GM23248 (cell line): ENCODE measurements at regions not wholly inside any gene's neighbourhood (a gene's known extent, or its start where the extent isn't known, plus 50 kb on each side); places are given as distances from the start of the nearest gene placed in this dataset.

Experiments
- DNase-seq: peaks from one replicate; pipeline ENCODE4 v3.0.0-alpha.2; 2015
- H2AFZ ChIP-seq: fragments of 200-600 bp; sonication (generic); 2 replicates; pipeline ENCODE4 v1.6.1; 2016; ENCODE audit warnings: antibody characterized with exemption
- H3F3A ChIP-seq: fragments of 200-600 bp; sonication (generic); 2 replicates; pipeline ENCODE4 v1.6.1; 2016; ENCODE audit warnings: mild to moderate bottlenecking, antibody characterized with exemption, mixed run types; ENCODE audit not compliant: insufficient read depth
- H3K27ac ChIP-seq: fragments of 200-600 bp; sonication (generic); 2 replicates; pipeline ENCODE4 v1.5.1; 2016; ENCODE audit warnings: mild to moderate bottlenecking
- H3K27me3 ChIP-seq: fragments of 200-600 bp; sonication (generic); replicated peaks from 2 replicates; pipeline ENCODE4 v1.6.1; 2016; ENCODE audit warnings: mild to moderate bottlenecking; ENCODE audit not compliant: insufficient read depth
- H3K36me3 ChIP-seq: fragments of 200-600 bp; sonication (generic); 2 replicates; pipeline ENCODE4 v1.6.1; 2016; ENCODE audit warnings: low read depth, mild to moderate bottlenecking
- H3K4me1 ChIP-seq: fragments of 200-600 bp; sonication (generic); 2 replicates; pipeline ENCODE4 v1.6.1; 2016; ENCODE audit warnings: mild to moderate bottlenecking; ENCODE audit not compliant: insufficient read depth
- H3K4me2 ChIP-seq: fragments of 200-600 bp; sonication (generic); one replicate; pipeline ENCODE4 v1.6.1; 2016; ENCODE audit warnings: mild to moderate bottlenecking; ENCODE audit not compliant: unreplicated experiment
- H3K4me3 ChIP-seq: fragments of 200-600 bp; sonication (generic); 2 replicates; pipeline ENCODE4 v1.5.1; 2016; ENCODE audit warnings: mild to moderate bottlenecking
- H3K79me2 ChIP-seq: fragments of 200-600 bp; sonication (generic); 2 replicates; pipeline ENCODE4 v1.6.1; 2016; ENCODE audit warnings: mild to moderate bottlenecking; ENCODE audit not compliant: insufficient read depth
- H3K9ac ChIP-seq: fragments of 200-600 bp; sonication (generic); 2 replicates; pipeline ENCODE4 v1.6.1; 2016; ENCODE audit warnings: mild to moderate bottlenecking
- H3K9me2 ChIP-seq: fragments of 200-600 bp; sonication (generic); 2 replicates; pipeline ENCODE4 v1.6.1; 2016; ENCODE audit warnings: mixed run types, mild to moderate bottlenecking, moderate library complexity; ENCODE audit not compliant: insufficient read depth
- H3K9me3 ChIP-seq: fragments of 200-600 bp; sonication (generic); one replicate; pipeline ENCODE4 v1.6.1; 2017; ENCODE audit warnings: low read depth
- H4K20me1 ChIP-seq: fragments of 200-600 bp; sonication (generic); 2 replicates; pipeline ENCODE4 v1.6.0; 2016; ENCODE audit not compliant: insufficient read depth
- EZH2 ChIP-seq: fragments of 200-600 bp; sonication (generic); IDR thresholded peaks from 2 replicates; pipeline ENCODE4 v1.6.1; 2018; ENCODE audit warnings: antibody characterized with exemption, mild to moderate bottlenecking; ENCODE audit not compliant: insufficient read depth, poor library complexity, severe bottlenecking
- EZH2phosphoT487 ChIP-seq: fragments of 200-600 bp; sonication (generic); IDR thresholded peaks from 2 replicates; pipeline ENCODE4 v1.6.1; 2018; ENCODE audit warnings: antibody characterized with exemption, moderate library complexity, mild to moderate bottlenecking, low read depth; ENCODE audit not compliant: insufficient read depth
- WGBS, 2 experiments: methylation state at CpG; one replicate each; pipeline ENCODE4 v1.1.6; 2015 to 2017; ENCODE audit warnings: low lambda C conversion rate in 2 of 2, low coverage in 1 of 2; ENCODE audit errors: missing lambda C conversion rate in 2 of 2; 5-methylcytosine and 5-hydroxymethylcytosine counted together
- in situ Hi-C: fragments of 300-500 bp; cut with MboI; formaldehyde crosslinking; loops from 2 replicates; pipeline ENCODE4 v1.15.0; 2020

DNA sequence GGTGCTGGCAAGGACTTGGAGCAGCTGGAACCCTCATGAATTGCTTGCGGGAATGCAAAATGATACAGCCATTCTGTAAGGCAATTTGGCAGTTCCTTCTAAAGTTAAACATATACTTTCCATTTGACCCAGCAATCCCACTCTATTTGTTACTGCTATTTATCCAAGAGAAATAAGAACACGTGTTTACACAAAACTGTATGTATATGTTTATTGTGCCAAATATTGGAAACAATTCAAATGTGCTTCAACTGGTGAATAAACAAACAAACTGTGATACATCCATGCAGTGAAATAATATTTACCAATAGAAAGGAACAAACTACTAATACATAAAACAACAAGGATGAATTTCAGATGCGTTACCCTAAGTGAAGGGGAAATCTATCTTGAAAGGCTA lies 60.0 kb upstream of the NTRK3 start:
- H4K20me1 ChIP-seq, result no peaks in the 10 kb centered on the region
- DNase-seq, result no peak
- TF ChIP-seq EZH2, result no peak
- TF ChIP-seq EZH2phosphoT487, result no peak
- no peaks in the 10 kb centered on the region for H3K79me2 ChIP-seq
- no peak overlapping the region for H3K4me2 ChIP-seq
- no peak overlapping the region for H3K4me3 ChIP-seq
- H2AFZ ChIP-seq, result no peak overlapping the region
- in situ Hi-C loops, result no loop called here
- H3K9me2 ChIP-seq, result no peaks in the 10 kb centered on the region
- no peaks in the 10 kb centered on the region for H3K36me3 ChIP-seq
- no peak overlapping the region for H3K9ac ChIP-seq
- H3K27me3 ChIP-seq, result no peaks in the 10 kb centered on the region
- H3K4me1 ChIP-seq, result peaks cover 14% of the 10 kb centered on the region
- H3K27ac ChIP-seq, result no peak overlapping the region
- H3K9me3 ChIP-seq, result no peaks in the 10 kb centered on the region
- peaks cover 3% of the 10 kb centered on the region; the same call in 1 of the 2 replicates for H3F3A ChIP-seq
- 42 to 55% methylated on average over 3 of the region's 3 CpGs for WGBS, 2 experiments

GRCh38 chr15:88315221-88315878 lies 58.8 kb upstream of the NTRK3 start:
- Histone ChIP-seq H3K36me3 (no peaks in the 10 kb centered on the region), H3K27ac (no peak overlapping the region), H3K4me2 (no peak overlapping the region), H2AFZ (no peak overlapping the region), H3F3A (peaks cover 3% of the 10 kb centered on the region; the same call in 1 of the 2 replicates), H3K9me2 (no peaks in the 10 kb centered on the region), H4K20me1 (no peaks in the 10 kb centered on the region), H3K9ac (no peak overlapping the region), H3K4me3 (no peak overlapping the region), H3K27me3 (no peaks in the 10 kb centered on the region), H3K79me2 (no peaks in the 10 kb centered on the region), H3K4me1 (peaks cover 14% of the 10 kb centered on the region), H3K9me3 (no peaks in the 10 kb centered on the region)
- no peak for TF ChIP-seq EZH2phosphoT487
- no peak for TF ChIP-seq EZH2
- 0 to 6% methylated on average over 1 of the region's 1 CpG for WGBS, 2 experiments
- no peak for DNase-seq
- in situ Hi-C loops, result no loop called here

- H3K9me2 ChIP-seq, result no peaks in the 10 kb centered on the region
- H3K4me2 ChIP-seq, result peak overlapping the region; percentile 36
- H3K9ac ChIP-seq, result peak overlapping the region; percentile 70
- peak; percentile 83 for DNase-seq
- peaks cover 14% of the 10 kb centered on the region for H3K4me1 ChIP-seq
- H3F3A ChIP-seq, result peaks cover 3% of the 10 kb centered on the region; the same call in 1 of the 2 replicates
- H4K20me1 ChIP-seq, result no peaks in the 10 kb centered on the region
- H2AFZ ChIP-seq, result 0 out of 2 replicates have a peak overlapping the region, but pooled peaks have one; percentile 53
- H3K9me3 ChIP-seq, result no peaks in the 10 kb centered on the region
- 16 to 19% methylated on average over 7 of the region's 7 CpGs for WGBS, 2 experiments
- H3K27ac ChIP-seq, result peak overlapping the region; percentile 88
- H3K27me3 ChIP-seq, result no peaks in the 10 kb centered on the region
- in situ Hi-C loops, result no loop called here
- H3K36me3 ChIP-seq, result no peaks in the 10 kb centered on the region
- H3K79me2 ChIP-seq, result no peaks in the 10 kb centered on the region
- TF ChIP-seq EZH2 (no peak), EZH2phosphoT487 (no peak)
- H3K4me3 ChIP-seq, result no peak overlapping the region
These were observed 56.5 kb upstream of the NTRK3 start for GRCh38 chr15:88312941-88313579.

- no peaks in the 10 kb centered on the region for H3K9me2 ChIP-seq
- no peaks in the 10 kb centered on the region for H4K20me1 ChIP-seq
- no peaks in the 10 kb centered on the region for H3K9me3 ChIP-seq
- no peak overlapping the region for H3K4me3 ChIP-seq
- no peak overlapping the region for H3K9ac ChIP-seq
- H2AFZ ChIP-seq, result no peak overlapping the region
- TF ChIP-seq EZH2phosphoT487 (no peak), EZH2 (no peak)
- no peak overlapping the region for H3K27ac ChIP-seq
- in situ Hi-C loops, result no loop called here
- no peak for DNase-seq
- 50 to 51% methylated on average over 3 of the region's 3 CpGs for WGBS, 2 experiments
- H3K36me3 ChIP-seq, result no peaks in the 10 kb centered on the region
- H3K79me2 ChIP-seq, result no peaks in the 10 kb centered on the region
- H3K4me2 ChIP-seq, result no peak overlapping the region
- no peaks in the 10 kb centered on the region for H3K27me3 ChIP-seq
- H3F3A ChIP-seq, result peaks cover 3% of the 10 kb centered on the region; the same call in 1 of the 2 replicates
- peaks cover 14% of the 10 kb centered on the region for H3K4me1 ChIP-seq
These were observed 52.8 kb upstream of the NTRK3 start for GRCh38 chr15:88309363-88309762.
